Nephron (organoid): ENCODE measurements at regions not wholly inside any gene's neighbourhood (a gene's known extent, or its start where the extent isn't known, plus 50 kb on each side); places are given as distances from the start of the nearest gene placed in this dataset.

Experiments
- H3K27ac Mint-ChIP-seq, 3 experiments: 2 replicates each; pipeline ENCODE4 v1.8.0; 2020; ENCODE audit warnings: mixed read lengths in 3 of 3, mild to moderate bottlenecking in 2 of 3, moderate library complexity in 1 of 3
- H3K27me3 Mint-ChIP-seq: 2 replicates; pipeline ENCODE4 v1.8.0; 2021; ENCODE audit warnings: low read depth, mild to moderate bottlenecking, moderate library complexity, mixed read lengths
- H3K36me3 Mint-ChIP-seq: 2 replicates; pipeline ENCODE4 v1.8.0; 2020; ENCODE audit warnings: low read depth, mixed read lengths
- H3K4me1 Mint-ChIP-seq: 2 replicates; pipeline ENCODE4 v1.8.0; 2020; ENCODE audit warnings: mixed read lengths
- H3K4me3 Mint-ChIP-seq, 3 experiments: 2 replicates each; pipeline ENCODE4 v1.8.0; 2020; ENCODE audit warnings: mild to moderate bottlenecking in 3 of 3, mixed read lengths in 3 of 3, moderate library complexity in 2 of 3
- H3K9me3 Mint-ChIP-seq: 2 replicates; pipeline ENCODE4 v1.8.0; 2020; ENCODE audit warnings: mixed read lengths
- TF ChIP-seq, protein P1 (sequence below), 3 experiments: fragments of 200-600 bp; sonication (generic); IDR thresholded peaks; one replicate each; pipeline ENCODE4 v1.5.0; 2021; ENCODE audit warnings: antibody characterized with exemption in 3 of 3; ENCODE audit not compliant: unreplicated experiment in 3 of 3

DNA sequence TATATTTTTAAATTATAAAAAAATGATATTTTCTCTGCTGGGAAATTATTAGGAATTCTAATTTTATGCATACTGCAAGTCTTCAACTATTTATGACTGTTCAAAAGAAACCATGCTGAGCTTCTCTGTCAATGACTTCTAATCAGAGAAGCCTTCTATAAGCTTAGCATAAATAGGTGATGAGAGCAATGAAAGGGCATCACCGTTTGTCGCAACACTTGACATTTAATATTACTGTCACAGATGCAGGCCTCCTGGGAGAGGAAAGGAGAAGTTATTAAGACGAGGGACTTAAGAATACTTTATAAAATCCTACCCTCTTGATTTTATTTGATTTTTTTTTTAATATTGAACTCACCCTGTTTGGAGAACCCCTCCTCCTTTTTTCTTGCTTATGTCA lies 69.8 kb downstream of the CAPZA3 start:
- H3K36me3 Mint-ChIP-seq = no peaks in the 10 kb centered on the region
- H3K4me3 Mint-ChIP-seq = no peak overlapping the region
- no peaks in the 10 kb centered on the region for H3K9me3 Mint-ChIP-seq

DNA sequence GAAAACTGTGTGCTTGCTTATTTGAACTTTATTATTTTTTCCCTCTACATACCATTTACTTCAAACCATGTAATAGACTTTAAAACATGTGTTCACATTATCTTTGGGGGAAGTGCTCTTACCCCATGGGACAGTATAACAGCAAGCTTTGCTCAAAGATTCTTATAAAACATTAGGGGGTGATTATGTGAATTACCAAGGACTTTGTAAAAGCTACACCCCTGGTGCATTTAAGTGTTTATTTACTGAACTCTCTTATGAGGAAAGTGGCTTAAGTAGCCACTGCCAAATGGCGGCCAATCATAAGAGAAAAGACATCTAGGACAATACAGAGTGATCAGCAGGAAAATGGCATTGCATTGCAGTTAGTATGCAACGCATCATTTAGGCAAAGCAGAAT lies 70.3 kb downstream of the CAPZA3 start:
- TF ChIP-seq, protein P1, sequence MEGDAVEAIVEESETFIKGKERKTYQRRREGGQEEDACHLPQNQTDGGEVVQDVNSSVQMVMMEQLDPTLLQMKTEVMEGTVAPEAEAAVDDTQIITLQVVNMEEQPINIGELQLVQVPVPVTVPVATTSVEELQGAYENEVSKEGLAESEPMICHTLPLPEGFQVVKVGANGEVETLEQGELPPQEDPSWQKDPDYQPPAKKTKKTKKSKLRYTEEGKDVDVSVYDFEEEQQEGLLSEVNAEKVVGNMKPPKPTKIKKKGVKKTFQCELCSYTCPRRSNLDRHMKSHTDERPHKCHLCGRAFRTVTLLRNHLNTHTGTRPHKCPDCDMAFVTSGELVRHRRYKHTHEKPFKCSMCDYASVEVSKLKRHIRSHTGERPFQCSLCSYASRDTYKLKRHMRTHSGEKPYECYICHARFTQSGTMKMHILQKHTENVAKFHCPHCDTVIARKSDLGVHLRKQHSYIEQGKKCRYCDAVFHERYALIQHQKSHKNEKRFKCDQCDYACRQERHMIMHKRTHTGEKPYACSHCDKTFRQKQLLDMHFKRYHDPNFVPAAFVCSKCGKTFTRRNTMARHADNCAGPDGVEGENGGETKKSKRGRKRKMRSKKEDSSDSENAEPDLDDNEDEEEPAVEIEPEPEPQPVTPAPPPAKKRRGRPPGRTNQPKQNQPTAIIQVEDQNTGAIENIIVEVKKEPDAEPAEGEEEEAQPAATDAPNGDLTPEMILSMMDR (IDR thresholded peaks at IDR 0.05; ENCODE audit: unreplicated experiment in 3 of 3) = no peak
- H3K9me3 Mint-ChIP-seq = no peaks in the 10 kb centered on the region
- H3K4me1 Mint-ChIP-seq = no peaks in the 10 kb centered on the region
- H3K36me3 Mint-ChIP-seq = no peaks in the 10 kb centered on the region
- H3K27me3 Mint-ChIP-seq = peaks cover 5% of the 10 kb centered on the region
- no peak overlapping the region for H3K27ac Mint-ChIP-seq
- H3K4me3 Mint-ChIP-seq = no peak overlapping the region

More for the DNA sequence above, 69.8 kb downstream of the CAPZA3 start:
- TF ChIP-seq, protein P1 (IDR thresholded peaks at IDR 0.05; ENCODE audit: unreplicated experiment in 3 of 3) = no peak
- Mint-ChIP-seq H3K4me1 (no peaks in the 10 kb centered on the region), H3K27ac (no peak overlapping the region), H3K27me3 (peaks cover 5% of the 10 kb centered on the region)

DNA sequence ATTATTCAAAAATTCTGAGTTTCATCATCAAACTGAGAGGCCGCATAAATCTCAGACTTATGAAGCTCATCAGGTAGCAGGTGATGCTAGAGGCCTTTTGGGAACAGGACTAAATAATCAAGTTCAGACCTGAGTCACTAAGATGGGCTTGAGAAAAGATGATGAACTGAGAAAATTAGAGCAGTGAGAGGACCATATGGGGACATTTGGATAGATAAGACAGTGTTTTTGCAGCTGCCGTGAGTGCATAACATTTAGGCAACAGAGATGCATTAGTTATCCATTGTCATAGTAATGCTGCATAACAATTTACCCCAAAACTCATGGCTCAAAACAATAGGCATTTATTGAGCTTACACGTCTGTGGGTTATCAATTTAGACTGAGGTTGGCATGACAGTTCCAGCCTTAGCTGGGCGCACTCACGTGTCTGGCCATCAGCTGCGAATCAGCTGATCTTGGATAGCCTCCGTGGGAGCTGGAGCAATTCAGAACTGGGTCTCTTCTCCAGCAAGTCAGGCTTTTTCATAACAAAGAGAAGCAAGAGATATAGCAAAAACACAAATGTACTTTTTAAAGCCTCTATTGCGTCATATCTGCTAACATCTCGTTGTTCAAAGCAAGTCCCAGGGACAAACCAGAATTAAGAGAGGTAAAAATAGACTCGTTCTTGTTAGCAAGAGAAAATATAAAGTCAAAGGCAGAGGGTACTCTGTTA lies 72.8 kb downstream of the CAPZA3 start:
- Mint-ChIP-seq H3K27ac (no peak overlapping the region), H3K9me3 (no peaks in the 10 kb centered on the region), H3K4me3 (no peak overlapping the region), H3K36me3 (no peaks in the 10 kb centered on the region), H3K27me3 (peaks cover 5% of the 10 kb centered on the region), H3K4me1 (peaks cover 1% of the 10 kb centered on the region)
- TF ChIP-seq, protein P1 (IDR thresholded peaks at IDR 0.05; ENCODE audit: unreplicated experiment in 3 of 3) = no peak

DNA sequence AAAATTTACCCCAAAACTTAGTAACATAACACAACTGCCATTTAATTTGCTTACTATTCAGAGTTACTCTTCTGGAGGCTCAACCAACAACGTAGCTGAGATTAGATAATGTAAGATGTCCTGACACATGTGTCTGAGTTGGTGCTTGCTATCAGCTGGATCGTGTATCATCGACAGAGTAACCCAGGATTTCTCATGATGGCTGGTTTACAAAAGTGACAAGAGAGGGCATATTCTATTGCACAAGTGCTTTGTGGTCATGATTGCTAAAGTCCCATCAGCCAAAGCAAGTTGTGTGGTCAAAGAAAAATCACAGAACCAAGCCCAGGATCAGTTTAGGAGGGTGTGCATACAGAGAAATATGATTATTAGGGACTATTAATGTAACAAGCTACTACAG lies 73.4 kb downstream of the CAPZA3 start:
- TF ChIP-seq, protein P1 (IDR thresholded peaks at IDR 0.05; ENCODE audit: unreplicated experiment in 3 of 3) = no peak
- no peak overlapping the region for H3K4me3 Mint-ChIP-seq
- H3K27me3 Mint-ChIP-seq = peaks cover 5% of the 10 kb centered on the region
- H3K27ac Mint-ChIP-seq = no peak overlapping the region
- peaks cover 6% of the 10 kb centered on the region for H3K4me1 Mint-ChIP-seq
- no peaks in the 10 kb centered on the region for H3K36me3 Mint-ChIP-seq
- H3K9me3 Mint-ChIP-seq = no peaks in the 10 kb centered on the region

DNA sequence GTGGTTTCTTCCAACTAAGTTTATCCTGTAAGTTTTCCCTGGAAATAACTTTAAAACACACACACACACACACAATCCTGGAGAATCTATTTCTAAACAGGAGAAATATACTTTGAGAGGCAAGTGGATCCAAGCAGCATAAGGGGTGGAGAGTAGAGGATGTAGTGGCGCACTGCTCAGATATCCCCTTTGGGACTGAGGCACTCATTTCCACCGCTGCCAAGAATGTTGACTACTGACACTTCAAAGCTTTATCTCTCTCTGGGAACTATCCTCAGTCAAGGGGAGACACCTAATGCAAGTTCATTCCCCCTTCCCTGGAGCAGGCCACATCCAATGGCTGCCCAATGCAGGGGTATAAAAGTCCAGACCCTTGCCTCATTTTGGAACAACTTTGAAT lies 75.8 kb downstream of the CAPZA3 start:
- TF ChIP-seq, protein P1 (IDR thresholded peaks at IDR 0.05; ENCODE audit: unreplicated experiment in 3 of 3) = no peak
- Mint-ChIP-seq H3K4me1 (peaks cover 10% of the 10 kb centered on the region), H3K4me3 (no peak overlapping the region), H3K27me3 (peaks cover 5% of the 10 kb centered on the region), H3K9me3 (no peaks in the 10 kb centered on the region), H3K36me3 (no peaks in the 10 kb centered on the region), H3K27ac (no peak overlapping the region)
